ENCODE measurements at regions not wholly inside any gene's neighbourhood (a gene's known extent, or its start where the extent isn't known, plus 50 kb on each side); places are given as distances from the start of the nearest gene placed in this dataset.

DNA sequence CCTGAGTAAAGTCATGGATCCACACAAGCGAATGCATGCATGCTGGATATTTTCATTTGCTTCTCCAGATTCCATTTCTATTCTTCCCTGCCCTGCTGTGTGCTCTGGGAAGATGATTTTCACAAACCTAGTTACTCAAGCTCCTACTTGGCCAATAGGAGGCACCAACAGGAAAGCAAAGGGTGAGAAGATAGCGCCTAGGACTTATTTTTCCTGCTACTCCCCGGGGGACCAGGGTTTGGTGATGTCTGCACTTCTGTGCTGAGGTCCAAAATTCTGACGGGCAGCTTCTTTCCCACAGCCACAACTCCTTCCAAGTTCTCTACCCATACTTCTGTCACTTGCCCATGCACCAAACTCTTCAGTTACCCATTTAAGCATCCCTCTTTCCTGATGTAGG lies 509.3 kb upstream of the TENM4 start:
- no peak for TF ChIP-seq POLR2A (IDR thresholded peaks at IDR 0.05)
- TF ChIP-seq, protein P1, sequence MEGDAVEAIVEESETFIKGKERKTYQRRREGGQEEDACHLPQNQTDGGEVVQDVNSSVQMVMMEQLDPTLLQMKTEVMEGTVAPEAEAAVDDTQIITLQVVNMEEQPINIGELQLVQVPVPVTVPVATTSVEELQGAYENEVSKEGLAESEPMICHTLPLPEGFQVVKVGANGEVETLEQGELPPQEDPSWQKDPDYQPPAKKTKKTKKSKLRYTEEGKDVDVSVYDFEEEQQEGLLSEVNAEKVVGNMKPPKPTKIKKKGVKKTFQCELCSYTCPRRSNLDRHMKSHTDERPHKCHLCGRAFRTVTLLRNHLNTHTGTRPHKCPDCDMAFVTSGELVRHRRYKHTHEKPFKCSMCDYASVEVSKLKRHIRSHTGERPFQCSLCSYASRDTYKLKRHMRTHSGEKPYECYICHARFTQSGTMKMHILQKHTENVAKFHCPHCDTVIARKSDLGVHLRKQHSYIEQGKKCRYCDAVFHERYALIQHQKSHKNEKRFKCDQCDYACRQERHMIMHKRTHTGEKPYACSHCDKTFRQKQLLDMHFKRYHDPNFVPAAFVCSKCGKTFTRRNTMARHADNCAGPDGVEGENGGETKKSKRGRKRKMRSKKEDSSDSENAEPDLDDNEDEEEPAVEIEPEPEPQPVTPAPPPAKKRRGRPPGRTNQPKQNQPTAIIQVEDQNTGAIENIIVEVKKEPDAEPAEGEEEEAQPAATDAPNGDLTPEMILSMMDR (IDR thresholded peaks at IDR 0.05 in 4 of 5, conservative IDR thresholded peaks at IDR 0.05 in 1 of 5), result no peak

Measured in gastrocnemius medialis (tissue), 4 donors.